Psoas muscle (tissue), 7 donors: ENCODE measurements at regions not wholly inside any gene's neighbourhood (a gene's known extent, or its start where the extent isn't known, plus 50 kb on each side); places are given as distances from the start of the nearest gene placed in this dataset.

Experiments
- ATAC-seq, 4 donors: fragments of 200-7000 bp; cut with Tn5 transposase; one replicate each; pipeline ENCODE4 v1.9.1; 2020; ENCODE audit warnings: moderate library complexity in 3 of 4, mild to moderate bottlenecking in 2 of 4
- DNase-seq, 2 donors: peaks; one replicate each; pipeline ENCODE4 v3.0.0-alpha.2; 2020
- H3K27ac ChIP-seq: fragments of 200-600 bp; one replicate; pipeline ENCODE4 v1.8.0; 2022
- H3K27me3 ChIP-seq, 3 donors: fragments of 200-600 bp in 1 of 3; one replicate each; pipeline versions ENCODE4 v1.6.1 to v1.8.0; 2013 to 2022; ENCODE audit warnings: low read length in 2 of 3, mild to moderate bottlenecking in 2 of 3, moderate library complexity in 1 of 3; ENCODE audit not compliant: insufficient read depth in 3 of 3
- H3K36me3 ChIP-seq, 2 donors: fragments of 200-600 bp in 1 of 2; one replicate each; pipeline versions ENCODE4 v1.6.1 to v1.8.0; 2013 to 2022; ENCODE audit warnings: low read depth in 1 of 2, mild to moderate bottlenecking in 1 of 2, moderate library complexity in 1 of 2; ENCODE audit not compliant: insufficient read depth in 1 of 2
- H3K4me1 ChIP-seq: fragments of 200-600 bp; one replicate; pipeline ENCODE4 v1.8.0; 2022
- H3K4me3 ChIP-seq: fragments of 200-600 bp; one replicate; pipeline ENCODE4 v1.8.0; 2022; ENCODE audit warnings: mild to moderate bottlenecking
- H3K9me3 ChIP-seq: fragments of 200-600 bp; one replicate; pipeline ENCODE4 v1.8.0; 2022
- CTCF ChIP-seq: fragments of 200-600 bp; IDR thresholded peaks from one replicate; pipeline ENCODE4 v1.8.0; 2022; ENCODE audit warnings: antibody characterized with exemption
- WGBS, 3 donors: extraction: QIAGEN DNeasy Blood & Tissue Kit; methylation state at CpG; one replicate each; pipeline versions ENCODE4 v1.1.6 to v1.1.7; 2013; 5-methylcytosine and 5-hydroxymethylcytosine counted together
- intact Hi-C, 2 donors: fragments of 100-400 bp; cut with DNase I; formaldehyde crosslinking; loops; one replicate each; pipeline versions ENCODE4 v1.11.0 to v1.14.2; 2022
- donor health status: healthy with polysubstance abuse.
- donor health status: DM: no; HTN: no; CAD: no; lungs with moderate emphysema.
- donor health status: Bipolar disorder and iron deficiency.
- donor health status: healthy.
- donor health status: DM: yes; HTN: yes; CAD: no.
- donor health status: DM: no; HTN: no; CAD: no.
- donor health status: DM: yes; HTN: yes; CAD: no.

- DNase-seq (no peak), ATAC-seq (no peak)
- intact Hi-C loops = no loop called here
- Histone ChIP-seq H3K27me3 (peaks cover 0 to 1% (median 0%) of the 10 kb centered on the region in 3 donors), H3K4me3 (no peak overlapping the region), H3K4me1 (no peaks in the 10 kb centered on the region), H3K9me3 (no peaks in the 10 kb centered on the region), H3K36me3 (no peaks in the 10 kb centered on the region), H3K27ac (no peak overlapping the region)
- 81 to 84% (median 82%) methylated on average over 3 of the region's 3 CpGs for WGBS, 3 donors
- no peak for TF ChIP-seq CTCF
Observed at GRCh38 chr16:17938546-17938945, 398.0 kb downstream of the NPIPA8 start.

- DNase-seq = no peak
- no peak for TF ChIP-seq CTCF
- Histone ChIP-seq H3K27ac (no peak overlapping the region), H3K4me3 (no peak overlapping the region), H3K9me3 (no peaks in the 10 kb centered on the region), H3K27me3 (peaks cover 0 to 1% (median 0%) of the 10 kb centered on the region in 3 donors), H3K4me1 (no peaks in the 10 kb centered on the region), H3K36me3 (no peaks in the 10 kb centered on the region)
- intact Hi-C loops = no loop called here
- 59 to 71% (median 68%) methylated on average over 6 of the region's 6 CpGs for WGBS, 3 donors
- ATAC-seq = no peak
Observed at GRCh38 chr16:17936766-17937402, 399.7 kb downstream of the NPIPA8 start.

- WGBS, 3 donors = 18 to 71% (median 62%) methylated on average over 1 of the region's 1 CpG
- Histone ChIP-seq H3K4me1 (no peaks in the 10 kb centered on the region), H3K27me3 (peaks cover 0 to 1% (median 0%) of the 10 kb centered on the region in 3 donors), H3K27ac (no peak overlapping the region), H3K9me3 (no peaks in the 10 kb centered on the region), H3K4me3 (no peak overlapping the region), H3K36me3 (no peaks in the 10 kb centered on the region)
- no peak for ATAC-seq
- no peak for DNase-seq
- intact Hi-C loops = no loop called here
- TF ChIP-seq CTCF = no peak
Observed at GRCh38 chr16:17930280-17930679, 406.3 kb downstream of the NPIPA8 start.

GRCh38 chr16:17926866-17927399, 409.6 kb downstream of the NPIPA8 start:
- intact Hi-C loops = no loop called here
- no peak for ATAC-seq

More at GRCh38 chr16:17926866-17927399, 409.6 kb downstream of the NPIPA8 start:
- no peak overlapping the region for H3K4me3 ChIP-seq
- H3K4me1 ChIP-seq = no peaks in the 10 kb centered on the region
- 40 to 52% (median 40%) methylated on average over 4 of the region's 4 CpGs for WGBS, 3 donors
- H3K9me3 ChIP-seq = no peaks in the 10 kb centered on the region
- TF ChIP-seq CTCF = no peak
- no peaks in the 10 kb centered on the region for H3K27me3 ChIP-seq
- no peak for DNase-seq
- H3K27ac ChIP-seq = no peak overlapping the region
- H3K36me3 ChIP-seq = no peaks in the 10 kb centered on the region
